Thymus (tissue), 11 donors: ENCODE measurements at regions not wholly inside any gene's neighbourhood (a gene's known extent, or its start where the extent isn't known, plus 50 kb on each side); places are given as distances from the start of the nearest gene placed in this dataset.

Source experiments
- DNase-seq, 9 donors: peaks; one replicate each; pipeline ENCODE4 v3.0.0-alpha.2; 2013; ENCODE audit warnings: low spot score in 9 of 9, low read depth in 6 of 9, missing footprints in 1 of 9
- H3K27ac ChIP-seq, 2 donors: one replicate each; pipeline ENCODE4 v1.5.1; 2013; ENCODE audit warnings: control low read depth in 1 of 2, low read depth in 1 of 2, low read length in 1 of 2, mild to moderate bottlenecking in 1 of 2, moderate library complexity in 1 of 2
- H3K27me3 ChIP-seq, 2 donors: one replicate each; pipeline ENCODE4 v1.5.1; 2013; ENCODE audit warnings: low read length in 1 of 2; ENCODE audit not compliant: control insufficient read depth in 2 of 2, insufficient read depth in 1 of 2
- H3K36me3 ChIP-seq, 2 donors: one replicate each; pipeline ENCODE4 v1.5.1; 2013; ENCODE audit warnings: low read length in 1 of 2, mild to moderate bottlenecking in 1 of 2, moderate library complexity in 1 of 2; ENCODE audit not compliant: control insufficient read depth in 2 of 2, insufficient read depth in 2 of 2
- H3K4me1 ChIP-seq, 2 donors: one replicate each; pipeline ENCODE4 v1.5.1; 2013; ENCODE audit warnings: low read length in 2 of 2; ENCODE audit not compliant: control insufficient read depth in 2 of 2, insufficient read depth in 2 of 2
- H3K4me3 ChIP-seq, 2 donors: one replicate each; pipeline ENCODE4 v1.5.1; 2013; ENCODE audit warnings: low read length in 2 of 2, control low read depth in 1 of 2, mild to moderate bottlenecking in 1 of 2
- H3K9me3 ChIP-seq, 2 donors: one replicate each; pipeline ENCODE4 v1.5.1; 2013; ENCODE audit warnings: low read length in 1 of 2, mild to moderate bottlenecking in 1 of 2; ENCODE audit not compliant: control insufficient read depth in 2 of 2, insufficient read depth in 1 of 2
- WGBS: extraction: QIAGEN DNeasy Blood & Tissue Kit; methylation state at CpG from one replicate; pipeline ENCODE4 v1.1.7; 2013; 5-methylcytosine and 5-hydroxymethylcytosine counted together
- donor health status: healthy.

DNA sequence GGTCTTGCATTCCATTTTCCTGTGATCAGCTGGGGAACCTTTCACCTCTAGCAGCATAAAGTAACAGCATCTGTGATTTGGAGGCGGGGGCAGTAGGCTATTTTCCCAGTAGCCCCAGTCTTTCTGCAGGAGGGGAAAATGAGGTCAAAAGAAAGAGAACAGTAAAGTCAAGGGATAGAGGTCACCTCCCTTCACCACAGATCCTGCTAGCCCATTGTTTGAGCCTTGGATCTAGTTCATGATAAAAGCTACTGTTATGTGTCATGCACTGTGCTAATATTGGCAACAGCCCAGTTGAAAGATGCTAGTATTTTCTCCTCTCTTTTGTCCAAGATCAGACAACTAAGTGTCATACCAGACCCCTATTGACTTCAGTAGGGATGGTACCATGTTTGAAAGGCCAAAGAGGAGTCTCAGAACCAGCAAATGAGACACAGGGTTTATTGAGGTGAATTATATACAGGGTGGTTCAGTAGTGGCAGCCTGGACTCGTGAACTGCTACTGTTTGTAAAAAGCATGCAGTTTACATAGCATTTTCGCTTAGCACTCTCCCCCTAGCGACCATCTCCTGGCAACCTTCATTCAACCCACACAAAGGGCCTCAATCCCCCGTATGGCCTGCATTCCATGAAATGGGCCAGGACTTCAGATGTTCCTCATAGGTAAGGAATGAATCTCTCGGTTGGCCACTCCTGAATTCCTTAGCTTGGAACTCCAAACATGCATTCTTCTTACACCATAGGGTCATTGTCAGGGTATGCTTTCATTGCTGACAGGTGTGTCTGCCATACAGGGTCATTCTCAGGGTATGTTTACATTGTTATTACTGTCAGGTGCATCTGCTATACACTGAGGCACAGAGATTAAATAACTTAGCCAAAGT lies 170.0 kb upstream of the FRMPD4 start:
- 85% methylated on average over 6 of the region's 6 CpGs for WGBS
- Histone ChIP-seq H3K36me3 (no peaks in the 10 kb centered on the region), H3K9me3 (no peaks in the 10 kb centered on the region), H3K4me1 (no peaks in the 10 kb centered on the region), H3K27me3 (no peaks in the 10 kb centered on the region), H3K4me3 (no peak overlapping the region), H3K27ac (no peak overlapping the region)
- DNase-seq = no peak

DNA sequence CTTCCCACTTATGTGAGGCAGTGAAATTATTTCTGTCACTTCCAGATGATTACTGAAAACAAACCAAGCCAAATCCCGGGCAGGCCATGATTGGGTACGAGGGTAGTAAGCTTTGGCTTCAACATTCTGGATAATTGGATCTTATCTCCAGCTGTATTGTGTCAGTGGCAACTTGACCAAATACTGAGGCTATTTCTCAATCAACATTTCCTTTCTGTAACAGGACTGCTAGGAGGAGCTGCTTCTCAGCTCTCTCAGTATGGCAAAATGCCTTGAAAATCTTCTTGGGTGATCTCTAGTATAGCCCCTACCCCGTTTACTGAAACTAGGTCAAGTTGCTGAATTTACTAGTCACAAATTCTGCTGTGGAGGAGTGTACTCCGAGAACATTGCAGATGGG lies 169.3 kb upstream of the FRMPD4 start:
- WGBS = 79% methylated on average over 4 of the region's 4 CpGs
- H3K4me1 ChIP-seq = no peaks in the 10 kb centered on the region

DNA sequence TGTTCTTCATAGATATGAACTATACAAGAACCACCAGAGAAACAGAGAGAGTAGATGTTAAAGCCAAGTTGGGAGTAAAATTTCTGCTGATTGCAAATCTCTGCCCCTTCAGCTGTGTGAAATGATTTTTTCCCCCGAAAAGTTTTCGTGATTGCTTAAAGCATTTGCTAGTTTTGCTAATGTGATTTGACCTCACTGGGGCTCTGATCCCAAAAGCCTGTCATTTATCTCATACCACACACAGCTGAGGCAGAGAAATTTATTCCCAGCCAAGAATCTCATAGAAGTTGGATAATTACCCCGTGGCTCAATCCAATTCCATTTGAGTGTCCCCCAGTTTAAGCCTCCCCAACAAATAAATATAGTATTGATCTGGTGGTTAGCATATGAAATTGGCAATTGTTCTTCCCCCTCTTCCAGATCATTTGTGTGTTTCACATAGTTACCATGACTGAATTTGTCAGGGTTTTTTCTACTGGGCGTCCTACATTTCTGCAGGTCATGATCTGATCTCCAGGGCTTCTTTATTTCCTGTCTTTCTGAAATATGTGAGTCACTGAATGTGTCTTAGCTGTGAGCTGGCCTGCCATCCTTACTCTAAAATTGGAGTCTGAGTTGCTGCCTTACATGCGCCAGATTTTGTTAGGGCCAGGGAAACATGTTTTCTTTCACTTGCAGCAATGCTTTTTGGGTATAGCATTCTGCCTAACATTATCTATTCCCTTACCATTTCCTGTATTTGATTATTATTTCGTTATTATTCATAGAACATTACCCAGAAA lies 167.5 kb upstream of the FRMPD4 start:
- Histone ChIP-seq H3K4me3 (no peak overlapping the region), H3K9me3 (no peaks in the 10 kb centered on the region), H3K36me3 (no peaks in the 10 kb centered on the region), H3K4me1 (no peaks in the 10 kb centered on the region), H3K27me3 (no peaks in the 10 kb centered on the region), H3K27ac (no peak overlapping the region)
- DNase-seq = no peak
- WGBS = 92% methylated on average over 6 of the region's 6 CpGs

More for the DNA sequence above, 169.3 kb upstream of the FRMPD4 start:
- no peak for DNase-seq
- Histone ChIP-seq H3K9me3 (no peaks in the 10 kb centered on the region), H3K27me3 (no peaks in the 10 kb centered on the region), H3K36me3 (no peaks in the 10 kb centered on the region), H3K27ac (no peak overlapping the region), H3K4me3 (no peak overlapping the region)

DNA sequence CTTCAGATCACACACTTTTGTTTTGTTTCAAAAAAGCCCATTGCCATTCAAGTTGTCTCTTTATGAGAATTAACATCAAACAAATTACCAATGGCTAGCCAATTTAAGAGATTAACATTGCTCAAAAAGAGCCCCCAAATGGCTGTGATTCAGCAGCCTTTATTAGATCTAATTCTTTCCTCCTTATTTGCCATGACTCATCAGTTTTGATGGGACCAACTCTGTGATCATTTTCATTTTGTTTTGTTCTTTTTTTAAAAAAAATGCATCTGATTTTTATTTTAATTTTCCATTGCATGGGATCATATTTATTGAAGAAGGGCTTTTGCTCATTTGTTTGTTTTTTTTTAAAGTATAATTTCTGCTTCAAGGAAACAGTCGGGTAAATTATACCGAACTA lies 161.6 kb upstream of the FRMPD4 start:
- Histone ChIP-seq H3K27me3 (no peaks in the 10 kb centered on the region), H3K9me3 (no peaks in the 10 kb centered on the region), H3K4me3 (no peak overlapping the region), H3K4me1 (no peaks in the 10 kb centered on the region), H3K36me3 (no peaks in the 10 kb centered on the region), H3K27ac (no peak overlapping the region)
- 98% methylated on average over 2 of the region's 2 CpGs for WGBS
- no peak for DNase-seq

DNA sequence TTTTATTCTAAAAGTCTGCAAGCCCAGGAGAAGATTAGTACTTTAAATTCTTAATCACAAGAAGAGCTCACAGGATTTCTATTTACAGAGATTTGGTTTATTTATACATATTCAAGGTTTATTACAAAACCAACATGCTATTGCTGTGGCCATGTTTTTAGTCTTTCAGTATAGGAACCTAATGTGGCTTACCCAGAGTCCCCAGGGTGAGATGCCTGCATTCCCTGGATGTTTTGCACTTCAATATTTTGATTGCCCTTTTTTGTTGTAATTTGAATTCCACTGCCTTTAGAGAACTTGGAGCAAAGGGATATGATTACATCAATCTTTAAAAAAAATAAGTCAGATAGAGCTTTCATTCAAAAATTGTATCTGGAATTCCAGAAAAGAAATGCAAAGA lies 146.0 kb upstream of the FRMPD4 start:
- no peaks in the 10 kb centered on the region for H3K4me1 ChIP-seq
- H3K9me3 ChIP-seq = no peaks in the 10 kb centered on the region
- no peaks in the 10 kb centered on the region for H3K36me3 ChIP-seq
- H3K27me3 ChIP-seq = no peaks in the 10 kb centered on the region
- H3K27ac ChIP-seq = no peak overlapping the region
- no peak overlapping the region for H3K4me3 ChIP-seq
- DNase-seq = no peak

DNA sequence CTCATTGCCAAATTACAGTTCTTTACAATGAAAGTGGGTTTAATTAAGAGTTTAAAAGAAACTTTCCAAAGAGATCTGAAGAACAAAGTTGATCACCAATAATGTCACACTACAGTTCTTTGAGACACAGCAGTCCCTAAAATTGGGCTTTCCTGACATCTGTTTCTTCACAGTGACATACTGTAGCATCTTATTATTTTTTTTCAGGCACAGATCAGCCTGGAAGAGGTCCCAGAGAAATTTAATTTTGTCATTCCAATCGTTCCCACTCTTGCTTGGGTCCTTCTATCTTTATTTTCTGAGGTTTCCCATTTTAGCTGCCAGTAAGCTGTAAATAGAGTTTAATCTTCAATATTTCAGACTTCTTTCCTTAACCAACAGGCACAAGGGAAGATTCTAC lies 143.1 kb upstream of the FRMPD4 start:
- no peak overlapping the region for H3K4me3 ChIP-seq
- no peak for DNase-seq
- no peaks in the 10 kb centered on the region for H3K9me3 ChIP-seq
- H3K4me1 ChIP-seq = no peaks in the 10 kb centered on the region
- WGBS = 57% methylated on average over 1 of the region's 1 CpG
- H3K36me3 ChIP-seq = no peaks in the 10 kb centered on the region
- no peaks in the 10 kb centered on the region for H3K27me3 ChIP-seq
- H3K27ac ChIP-seq = no peak overlapping the region

DNA sequence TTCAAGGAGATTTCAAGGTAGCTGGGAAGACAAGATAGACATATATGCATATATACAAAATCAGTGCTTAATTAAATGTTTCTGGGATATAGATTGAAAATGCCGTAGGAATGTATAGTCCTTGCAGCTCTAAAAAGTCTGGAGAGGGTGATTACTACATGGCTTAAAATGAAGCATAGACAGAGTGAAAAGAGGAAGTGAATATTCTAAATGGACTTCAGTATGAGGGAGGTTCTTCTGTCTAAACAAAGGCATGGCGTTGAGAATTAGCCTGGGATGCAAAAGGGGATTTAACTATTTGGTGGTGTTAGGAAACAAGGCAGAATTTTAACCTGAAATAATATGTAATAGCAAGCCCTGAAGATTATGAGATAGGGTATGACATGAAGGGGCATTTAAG lies 141.5 kb upstream of the FRMPD4 start:
- H3K9me3 ChIP-seq = no peaks in the 10 kb centered on the region
- no peaks in the 10 kb centered on the region for H3K27me3 ChIP-seq
- H3K27ac ChIP-seq = no peak overlapping the region
- H3K4me3 ChIP-seq = no peak overlapping the region
- WGBS = 42% methylated on average over 2 of the region's 2 CpGs
- H3K36me3 ChIP-seq = no peaks in the 10 kb centered on the region
- DNase-seq = no peak
- H3K4me1 ChIP-seq = no peaks in the 10 kb centered on the region

DNA sequence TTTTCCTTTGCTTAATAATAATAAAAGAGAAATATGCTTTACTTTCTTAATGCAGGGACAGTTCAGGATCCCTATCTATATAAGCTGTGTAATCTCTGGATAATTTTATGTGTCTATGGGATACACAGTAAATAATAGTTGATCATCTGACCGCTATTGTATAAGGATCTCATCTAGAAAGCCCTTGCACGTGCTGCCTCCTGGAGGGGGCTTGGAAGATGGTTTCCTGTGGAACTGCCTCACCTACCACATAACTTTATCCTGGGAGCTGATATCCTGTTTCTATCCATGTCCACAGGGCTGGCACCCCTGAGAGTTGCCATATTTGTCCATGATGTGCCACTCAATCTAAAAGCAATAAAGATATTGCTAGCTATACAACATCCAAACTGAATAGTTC lies 139.3 kb upstream of the FRMPD4 start:
- 59% methylated on average over 2 of the region's 2 CpGs for WGBS
- DNase-seq = no peak

DNA sequence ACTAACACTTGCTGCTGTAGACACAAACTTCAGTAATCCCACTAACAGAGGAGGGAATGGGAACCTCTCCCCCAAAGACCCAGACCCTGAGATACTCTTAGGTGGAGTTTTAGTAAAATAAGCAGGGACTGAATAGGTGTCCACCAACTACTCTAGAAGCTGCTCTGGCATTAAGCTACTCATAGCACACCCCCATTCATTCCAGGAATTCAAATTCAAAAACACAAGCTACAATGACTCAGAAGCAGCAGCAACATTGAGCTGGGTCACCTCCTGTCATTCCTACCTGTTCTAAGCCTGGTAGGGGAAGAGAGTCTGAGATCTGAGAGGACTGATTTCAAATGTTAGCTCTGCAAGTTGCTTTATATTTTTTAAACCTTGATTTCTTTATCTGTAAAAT lies 135.4 kb upstream of the FRMPD4 start:
- DNase-seq = no peak
- no peaks in the 10 kb centered on the region for H3K4me1 ChIP-seq
- H3K4me3 ChIP-seq = no peak overlapping the region
- H3K36me3 ChIP-seq = no peaks in the 10 kb centered on the region
- H3K27me3 ChIP-seq = no peaks in the 10 kb centered on the region
- H3K9me3 ChIP-seq = no peaks in the 10 kb centered on the region
- no peak overlapping the region for H3K27ac ChIP-seq

More for the DNA sequence above, 139.3 kb upstream of the FRMPD4 start:
- Histone ChIP-seq H3K27me3 (no peaks in the 10 kb centered on the region), H3K9me3 (no peaks in the 10 kb centered on the region), H3K27ac (no peak overlapping the region), H3K4me1 (no peaks in the 10 kb centered on the region), H3K4me3 (no peak overlapping the region), H3K36me3 (no peaks in the 10 kb centered on the region)
